ENCODE measurements at regions not wholly inside any gene's neighbourhood (a gene's known extent, or its start where the extent isn't known, plus 50 kb on each side); places are given as distances from the start of the nearest gene placed in this dataset.

GRCh38 chr20:7085467-7085866 is 318.0 kb downstream of the BMP2 start:
- no peak overlapping the region for H2AFZ ChIP-seq (ENCODE audit: low read depth, low read length, severe bottlenecking)
- H3F3A ChIP-seq (ENCODE audit: insufficient read depth): no peaks in the 10 kb centered on the region
- H3K9me3 ChIP-seq (ENCODE audit: insufficient read depth, low read length): no peaks in the 10 kb centered on the region
- no peak for TF ChIP-seq CTCF (IDR thresholded peaks at IDR 0.05; ENCODE audit: insufficient read depth, low read length, poor library complexity, severe bottlenecking)
- no peak for TF ChIP-seq EZH2phosphoT487 (conservative IDR thresholded peaks at IDR 0.05; ENCODE audit: low read length)
- H3K9me2 ChIP-seq (replicated peaks; ENCODE audit: insufficient read depth, low read length): no peaks in the 10 kb centered on the region
- no peak overlapping the region for H3K4me3 ChIP-seq (ENCODE audit: insufficient read depth, low read length, poor library complexity, severe bottlenecking)
- no peak overlapping the region for H3K4me2 ChIP-seq (ENCODE audit: low read depth, low read length, poor library complexity, severe bottlenecking)
- H3K9ac ChIP-seq (ENCODE audit: low read length): no peak overlapping the region
- H3K27ac ChIP-seq (ENCODE audit: low read depth, low read length): no peak overlapping the region
- no peaks in the 10 kb centered on the region for H4K20me1 ChIP-seq (ENCODE audit: low read depth, low read length)
- no peaks in the 10 kb centered on the region for H3K36me3 ChIP-seq (ENCODE audit: low read length)
- no peaks in the 10 kb centered on the region for H3K79me2 ChIP-seq (ENCODE audit: insufficient read depth, low read length)
- H3K27me3 ChIP-seq (ENCODE audit: low read length): no peaks in the 10 kb centered on the region

GRCh38 chr20:7087803-7088202 is 320.3 kb downstream of the BMP2 start:
- H3K27ac ChIP-seq (ENCODE audit: low read depth, low read length): no peak overlapping the region

DNA sequence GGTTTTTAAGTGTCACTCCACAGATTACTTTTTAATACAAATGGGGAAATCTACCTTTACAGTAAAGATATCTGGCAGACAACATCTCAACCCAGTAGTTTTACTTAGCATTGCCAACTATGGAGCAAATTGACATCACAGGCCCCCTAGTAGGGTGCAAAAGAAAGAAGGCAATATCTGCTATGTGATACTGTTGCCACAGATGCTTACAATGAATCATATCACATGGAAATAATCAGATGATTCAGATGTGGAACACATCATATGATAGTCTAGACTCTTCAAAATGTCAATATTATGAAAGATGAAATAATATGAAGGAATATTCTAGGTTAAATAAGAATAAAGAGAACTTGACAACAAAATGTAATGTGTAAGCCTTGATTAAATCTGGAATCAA is 322.5 kb downstream of the BMP2 start:
- H3K36me3 ChIP-seq (ENCODE audit: low read length): no peaks in the 10 kb centered on the region
- no peak overlapping the region for H3K9ac ChIP-seq (ENCODE audit: low read length)
- H3F3A ChIP-seq (ENCODE audit: insufficient read depth): no peaks in the 10 kb centered on the region
- H3K9me2 ChIP-seq (replicated peaks; ENCODE audit: insufficient read depth, low read length): no peaks in the 10 kb centered on the region
- no peak overlapping the region for H3K4me3 ChIP-seq (ENCODE audit: insufficient read depth, low read length, poor library complexity, severe bottlenecking)
- TF ChIP-seq EZH2phosphoT487 (conservative IDR thresholded peaks at IDR 0.05; ENCODE audit: low read length): no peak
- no peak for TF ChIP-seq CTCF (IDR thresholded peaks at IDR 0.05; ENCODE audit: insufficient read depth, low read length, poor library complexity, severe bottlenecking)
- no peaks in the 10 kb centered on the region for H3K9me3 ChIP-seq (ENCODE audit: insufficient read depth, low read length)
- H4K20me1 ChIP-seq (ENCODE audit: low read depth, low read length): no peaks in the 10 kb centered on the region
- no peak overlapping the region for H3K27ac ChIP-seq (ENCODE audit: low read depth, low read length)
- no peaks in the 10 kb centered on the region for H3K27me3 ChIP-seq (ENCODE audit: low read length)
- no peaks in the 10 kb centered on the region for H3K79me2 ChIP-seq (ENCODE audit: insufficient read depth, low read length)
- H2AFZ ChIP-seq (ENCODE audit: low read depth, low read length, severe bottlenecking): no peak overlapping the region
- H3K4me2 ChIP-seq (ENCODE audit: low read depth, low read length, poor library complexity, severe bottlenecking): no peak overlapping the region

More at GRCh38 chr20:7087803-7088202, 320.3 kb downstream of the BMP2 start:
- Histone ChIP-seq H3F3A (ENCODE audit: insufficient read depth) (no peaks in the 10 kb centered on the region), H3K9me3 (ENCODE audit: insufficient read depth, low read length) (no peaks in the 10 kb centered on the region), H3K9ac (ENCODE audit: low read length) (no peak overlapping the region), H3K79me2 (ENCODE audit: insufficient read depth, low read length) (no peaks in the 10 kb centered on the region), H3K4me3 (ENCODE audit: insufficient read depth, low read length, poor library complexity, severe bottlenecking) (no peak overlapping the region), H3K27me3 (ENCODE audit: low read length) (no peaks in the 10 kb centered on the region), H2AFZ (ENCODE audit: low read depth, low read length, severe bottlenecking) (no peak overlapping the region), H4K20me1 (ENCODE audit: low read depth, low read length) (no peaks in the 10 kb centered on the region), H3K4me2 (ENCODE audit: low read depth, low read length, poor library complexity, severe bottlenecking) (no peak overlapping the region), H3K36me3 (ENCODE audit: low read length) (no peaks in the 10 kb centered on the region), H3K9me2 (replicated peaks; ENCODE audit: insufficient read depth, low read length) (no peaks in the 10 kb centered on the region)
- TF ChIP-seq EZH2phosphoT487 (conservative IDR thresholded peaks at IDR 0.05; ENCODE audit: low read length) (no peak), CTCF (IDR thresholded peaks at IDR 0.05; ENCODE audit: insufficient read depth, low read length, poor library complexity, severe bottlenecking) (no peak)
